ENCODE measurements at regions not wholly inside any gene's neighbourhood (a gene's known extent, or its start where the extent isn't known, plus 50 kb on each side); places are given as distances from the start of the nearest gene placed in this dataset.

- H3K4me1 ChIP-seq: peaks cover 0 to 17% (median 7%) of the 10 kb centered on the region in 6 donors
- no peaks in the 10 kb centered on the region for H3K27me3 ChIP-seq (replicated peaks in 1 of 7)
- peaks cover 0 to 27% (median 12%) of the 10 kb centered on the region in 8 donors for H3K9me3 ChIP-seq
- no peak overlapping the region for H3K27ac ChIP-seq
- WGBS, 5 donors: 87 to 98% (median 93%) methylated on average over 5 of the region's 5 CpGs
- no peak for TF ChIP-seq CTCF (IDR thresholded peaks at IDR 0.05 in 8 of 11, conservative IDR thresholded peaks at IDR 0.05 in 3 of 11)
- TF ChIP-seq POLR2AphosphoS5 (IDR thresholded peaks at IDR 0.05): no peak
- no peak for TF ChIP-seq POLR2A (IDR thresholded peaks at IDR 0.05)
- DNase-seq: no peak
- H3K36me3 ChIP-seq: no peaks in the 10 kb centered on the region
- intact Hi-C loops (cut with DNase I; ENCODE audit: low total_unique reads): no loop called here
- H3K4me3 ChIP-seq: no peak overlapping the region
These were observed 289.3 kb downstream of the ZNF608 start for GRCh38 chr5:124457101-124457500.

- no peaks in the 10 kb centered on the region for H3K27me3 ChIP-seq (replicated peaks in 1 of 7)
- DNase-seq: no peak
- peaks cover 0 to 24% (median 12%) of the 10 kb centered on the region in 8 donors for H3K9me3 ChIP-seq
- WGBS, 5 donors: 85 to 96% (median 93%) methylated on average over 3 of the region's 3 CpGs
- no peak overlapping the region for H3K4me3 ChIP-seq
- no peak overlapping the region for H3K27ac ChIP-seq
- intact Hi-C loops (cut with DNase I; ENCODE audit: low total_unique reads): no loop called here
- TF ChIP-seq POLR2A (IDR thresholded peaks at IDR 0.05) (no peak), POLR2AphosphoS5 (IDR thresholded peaks at IDR 0.05) (no peak), CTCF (IDR thresholded peaks at IDR 0.05 in 8 of 11, conservative IDR thresholded peaks at IDR 0.05 in 3 of 11) (no peak)
- no peaks in the 10 kb centered on the region for H3K36me3 ChIP-seq
- H3K4me1 ChIP-seq: peaks cover 0 to 17% (median 7%) of the 10 kb centered on the region in 6 donors
These were observed 290.2 kb downstream of the ZNF608 start for GRCh38 chr5:124456249-124456648.

- peaks cover 0 to 17% (median 7%) of the 10 kb centered on the region in 6 donors for H3K4me1 ChIP-seq
These were observed 292.4 kb downstream of the ZNF608 start for GRCh38 chr5:124454081-124454480.

More at GRCh38 chr5:124454081-124454480, 292.4 kb downstream of the ZNF608 start:
- H3K4me3 ChIP-seq: no peak overlapping the region
- H3K27me3 ChIP-seq (replicated peaks in 1 of 7): no peaks in the 10 kb centered on the region
- no peak for DNase-seq
- H3K27ac ChIP-seq: no peak overlapping the region
- WGBS, 5 donors: 58 to 76% (median 73%) methylated on average over 3 of the region's 3 CpGs
- intact Hi-C loops (cut with DNase I; ENCODE audit: low total_unique reads): no loop called here
- peaks cover 0 to 4% (median 0%) of the 10 kb centered on the region in 8 donors for H3K9me3 ChIP-seq
- no peaks in the 10 kb centered on the region for H3K36me3 ChIP-seq
- TF ChIP-seq POLR2AphosphoS5 (IDR thresholded peaks at IDR 0.05) (no peak), POLR2A (IDR thresholded peaks at IDR 0.05) (no peak), CTCF (IDR thresholded peaks at IDR 0.05 in 8 of 11, conservative IDR thresholded peaks at IDR 0.05 in 3 of 11) (no peak)

Data from spleen (tissue), 11 donors.